Peyer's patch (tissue), 4 donors: ENCODE measurements at regions not wholly inside any gene's neighbourhood (a gene's known extent, or its start where the extent isn't known, plus 50 kb on each side); places are given as distances from the start of the nearest gene placed in this dataset.
"Not testable (repeated sequence)": the region's sequence is repeated elsewhere in the genome, so short reads cannot be mapped to it uniquely, and the experiment has no call there.

Experiments
- DNase-seq, 3 donors: peaks; one replicate each; pipeline ENCODE4 v3.0.0-alpha.2; 2017 to 2019
- H3K27ac ChIP-seq, 4 donors: fragments of 200-600 bp; sonication (generic); one replicate each; pipeline ENCODE4 v1.5.1; 2016 to 2019
- H3K27me3 ChIP-seq, 2 donors: fragments of 200-600 bp; sonication (generic); one replicate each; pipeline ENCODE4 v1.5.1; 2019
- H3K36me3 ChIP-seq, 3 donors: fragments of 200-600 bp; sonication (generic); one replicate each; pipeline ENCODE4 v1.5.1; 2016 to 2019
- H3K4me1 ChIP-seq, 4 donors: fragments of 200-600 bp; sonication (generic); one replicate each; pipeline ENCODE4 v1.5.1; 2016 to 2019
- H3K4me3 ChIP-seq, 4 donors: fragments of 200-600 bp; sonication (generic); 1 replicate in 3 of 4; 2 replicates in 1 of 4; pipeline ENCODE4 v1.5.1; 2016 to 2019; ENCODE audit warnings: mild to moderate bottlenecking in 1 of 4
- H3K9me3 ChIP-seq, 4 donors: fragments of 200-600 bp; sonication (generic); one replicate each; pipeline ENCODE4 v1.5.1; 2016 to 2019; ENCODE audit warnings: mild to moderate bottlenecking in 1 of 4
- POLR2A ChIP-seq, 2 donors: fragments of 450-650 bp; IDR thresholded peaks; one replicate each; pipeline ENCODE4 v1.5.1; 2017; ENCODE audit warnings: antibody characterized with exemption in 2 of 2, mild to moderate bottlenecking in 2 of 2, moderate library complexity in 2 of 2
- TF ChIP-seq, protein P1 (sequence below), 6 experiments: fragments of 450-650 bp in 4 of 6; fragments of 200-600 bp in 2 of 6; sonication (generic) in 1 of 6; IDR thresholded peaks; one replicate each; pipeline ENCODE4 v1.5.1; 2017 to 2019; ENCODE audit warnings: antibody characterized with exemption in 6 of 6, mild to moderate bottlenecking in 3 of 6, moderate library complexity in 1 of 6

GRCh38 chr12:89205517-89205916 lies 146.8 kb downstream of the DUSP6 start:
- H3K4me3 ChIP-seq: no peak overlapping the region
- TF ChIP-seq, protein P1, sequence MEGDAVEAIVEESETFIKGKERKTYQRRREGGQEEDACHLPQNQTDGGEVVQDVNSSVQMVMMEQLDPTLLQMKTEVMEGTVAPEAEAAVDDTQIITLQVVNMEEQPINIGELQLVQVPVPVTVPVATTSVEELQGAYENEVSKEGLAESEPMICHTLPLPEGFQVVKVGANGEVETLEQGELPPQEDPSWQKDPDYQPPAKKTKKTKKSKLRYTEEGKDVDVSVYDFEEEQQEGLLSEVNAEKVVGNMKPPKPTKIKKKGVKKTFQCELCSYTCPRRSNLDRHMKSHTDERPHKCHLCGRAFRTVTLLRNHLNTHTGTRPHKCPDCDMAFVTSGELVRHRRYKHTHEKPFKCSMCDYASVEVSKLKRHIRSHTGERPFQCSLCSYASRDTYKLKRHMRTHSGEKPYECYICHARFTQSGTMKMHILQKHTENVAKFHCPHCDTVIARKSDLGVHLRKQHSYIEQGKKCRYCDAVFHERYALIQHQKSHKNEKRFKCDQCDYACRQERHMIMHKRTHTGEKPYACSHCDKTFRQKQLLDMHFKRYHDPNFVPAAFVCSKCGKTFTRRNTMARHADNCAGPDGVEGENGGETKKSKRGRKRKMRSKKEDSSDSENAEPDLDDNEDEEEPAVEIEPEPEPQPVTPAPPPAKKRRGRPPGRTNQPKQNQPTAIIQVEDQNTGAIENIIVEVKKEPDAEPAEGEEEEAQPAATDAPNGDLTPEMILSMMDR (IDR thresholded peaks at IDR 0.05): no peak
- TF ChIP-seq POLR2A (IDR thresholded peaks at IDR 0.05): no peak
- DNase-seq: no peak
- H3K9me3 ChIP-seq: no peaks in the 10 kb centered on the region
- no peaks in the 10 kb centered on the region for H3K27me3 ChIP-seq
- no peak overlapping the region for H3K27ac ChIP-seq
- no peaks in the 10 kb centered on the region for H3K4me1 ChIP-seq
- no peaks in the 10 kb centered on the region for H3K36me3 ChIP-seq

- DNase-seq: no peak
Measured at GRCh38 chr12:89203144-89203543, 149.2 kb downstream of the DUSP6 start.

DNA sequence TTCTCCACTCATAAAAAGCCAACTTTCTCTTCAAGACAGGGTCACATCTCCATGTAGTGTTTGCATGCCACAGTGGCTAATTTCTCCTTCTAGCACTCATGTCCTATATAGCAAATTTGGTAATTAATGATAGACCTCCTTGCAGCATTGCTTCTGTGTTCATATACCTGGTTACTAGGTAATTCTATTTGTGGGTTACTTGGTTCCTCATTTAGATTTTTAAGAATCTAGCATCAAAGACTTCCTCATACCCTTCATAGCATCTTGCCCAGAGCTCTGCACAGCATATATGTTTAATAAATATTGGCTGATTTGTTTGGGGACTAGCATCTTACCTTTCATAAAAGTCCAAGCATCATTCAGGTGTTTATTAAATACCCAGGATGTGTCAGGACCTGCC lies 152.1 kb downstream of the DUSP6 start:
- Histone ChIP-seq H3K4me1 (no peaks in the 10 kb centered on the region), H3K9me3 (no peaks in the 10 kb centered on the region)
- no peak for TF ChIP-seq POLR2A (IDR thresholded peaks at IDR 0.05)
- TF ChIP-seq, protein P1 (IDR thresholded peaks at IDR 0.05): no peak

More at GRCh38 chr12:89203144-89203543, 149.2 kb downstream of the DUSP6 start:
- Histone ChIP-seq H3K9me3 (no peaks in the 10 kb centered on the region), H3K27me3 (no peaks in the 10 kb centered on the region), H3K4me1 (no peaks in the 10 kb centered on the region), H3K4me3 (no peak overlapping the region), H3K36me3 (no peaks in the 10 kb centered on the region), H3K27ac (no peak overlapping the region)
- TF ChIP-seq POLR2A (IDR thresholded peaks at IDR 0.05): no peak
- TF ChIP-seq, protein P1 (IDR thresholded peaks at IDR 0.05): no peak

DNA sequence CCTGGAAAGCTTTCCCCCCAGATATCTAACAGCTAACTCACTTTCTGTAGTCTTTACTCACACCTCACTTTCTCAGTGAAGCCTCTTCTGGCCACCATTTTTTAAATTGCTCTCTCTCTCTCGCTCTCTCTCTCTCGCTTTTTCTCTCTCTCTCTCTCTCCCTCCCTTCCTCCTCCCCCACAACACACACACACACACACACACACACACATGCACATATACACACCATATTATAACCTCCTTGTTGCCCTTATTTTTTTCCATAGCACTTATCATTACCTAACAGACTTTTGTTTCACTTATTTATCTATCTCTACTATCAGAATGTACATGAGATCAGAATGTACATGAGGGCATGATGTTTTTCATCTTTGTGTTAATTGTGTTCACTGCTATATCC lies 156.8 kb downstream of the DUSP6 start:
- DNase-seq: no peak
- no peak for TF ChIP-seq POLR2A (IDR thresholded peaks at IDR 0.05)
- TF ChIP-seq, protein P1 (IDR thresholded peaks at IDR 0.05): no peak
- no peaks in the 10 kb centered on the region for H3K36me3 ChIP-seq
- no peak overlapping the region for H3K27ac ChIP-seq
- H3K9me3 ChIP-seq: peaks cover 0 to 3% (median 0%) of the 10 kb centered on the region in 4 donors
- no peak overlapping the region for H3K4me3 ChIP-seq
- no peaks in the 10 kb centered on the region for H3K27me3 ChIP-seq
- no peaks in the 10 kb centered on the region for H3K4me1 ChIP-seq

More for the DNA sequence above, 152.1 kb downstream of the DUSP6 start:
- no peaks in the 10 kb centered on the region for H3K27me3 ChIP-seq
- no peak overlapping the region for H3K27ac ChIP-seq
- no peak for DNase-seq
- H3K36me3 ChIP-seq: no peaks in the 10 kb centered on the region
- H3K4me3 ChIP-seq: no peak overlapping the region

DNA sequence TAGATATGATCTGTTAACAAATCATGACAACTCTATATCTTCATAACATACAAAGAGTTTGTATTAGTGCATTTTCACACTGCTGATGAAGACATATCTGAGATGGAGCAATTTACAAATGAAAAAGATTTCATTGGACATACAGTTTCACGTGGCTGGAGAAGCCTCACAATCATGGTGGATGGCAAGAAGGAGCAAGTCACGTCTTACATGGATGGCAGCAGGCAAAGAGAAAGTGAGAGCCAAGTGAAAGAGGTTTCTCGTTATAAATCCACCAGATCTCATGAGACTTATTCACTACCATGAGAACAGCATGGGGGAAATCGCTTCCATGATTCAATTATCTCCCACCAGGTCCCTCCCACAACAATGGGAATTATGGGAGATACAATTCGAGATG lies 157.6 kb downstream of the DUSP6 start:
- DNase-seq: no peak
- no peaks in the 10 kb centered on the region for H3K4me1 ChIP-seq
- H3K27me3 ChIP-seq: no peaks in the 10 kb centered on the region
- no peaks in the 10 kb centered on the region for H3K36me3 ChIP-seq
- H3K9me3 ChIP-seq: peaks cover 0 to 10% (median 0%) of the 10 kb centered on the region in 4 donors
- TF ChIP-seq POLR2A (IDR thresholded peaks at IDR 0.05): no peak
- TF ChIP-seq, protein P1 (IDR thresholded peaks at IDR 0.05): no peak
- no peak overlapping the region for H3K27ac ChIP-seq
- no peak overlapping the region for H3K4me3 ChIP-seq

DNA sequence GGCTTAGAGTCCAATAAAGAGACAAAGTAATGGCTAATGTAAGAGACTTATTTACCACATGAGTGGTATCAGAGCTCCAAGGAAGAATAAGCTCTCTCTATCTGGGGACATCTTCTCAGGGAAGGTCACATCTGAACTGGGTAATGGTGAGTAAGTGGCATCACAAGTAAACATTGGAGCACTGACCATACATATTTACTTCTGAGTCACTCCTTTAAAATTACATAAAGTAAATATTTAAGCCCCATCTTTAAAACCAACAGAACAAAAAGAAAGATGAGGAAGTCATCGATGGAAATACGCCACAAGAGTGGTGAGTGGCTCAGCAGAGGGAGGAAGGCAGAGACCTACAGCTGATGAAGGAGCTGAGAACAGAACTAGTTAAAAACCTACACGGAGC lies 159.9 kb downstream of the DUSP6 start:
- Histone ChIP-seq H3K9me3 (peaks cover 0 to 18% (median 0%) of the 10 kb centered on the region in 4 donors), H3K4me3 (no peak overlapping the region), H3K36me3 (no peaks in the 10 kb centered on the region), H3K27ac (no peak overlapping the region), H3K4me1 (no peaks in the 10 kb centered on the region), H3K27me3 (no peaks in the 10 kb centered on the region)
- TF ChIP-seq, protein P1 (IDR thresholded peaks at IDR 0.05): no peak
- TF ChIP-seq POLR2A (IDR thresholded peaks at IDR 0.05): no peak
- DNase-seq: no peak

- not testable (repeated sequence) for DNase-seq, H3K36me3 ChIP-seq, H3K27ac ChIP-seq, H3K4me1 ChIP-seq, H3K4me3 ChIP-seq, H3K27me3 ChIP-seq
- H3K9me3 ChIP-seq: peaks cover 0 to 18% (median 0%) of the 10 kb centered on the region in 4 donors
Measured at GRCh38 chr12:89191597-89191996, 160.7 kb downstream of the DUSP6 start.
